GM19324 (cell line): ENCODE measurements at regions not wholly inside any gene's neighbourhood (a gene's known extent, or its start where the extent isn't known, plus 50 kb on each side); places are given as distances from the start of the nearest gene placed in this dataset.
"Not testable (repeated sequence)": the region's sequence is repeated elsewhere in the genome, so short reads cannot be mapped to it uniquely, and the experiment has no call there.

Experiments
- ATAC-seq: cut with Tn5 transposase; IDR thresholded peaks from one replicate; pipeline ENCODE4 v1.9.1; 2021; ENCODE audit warnings: mild to moderate bottlenecking, moderate library complexity; ENCODE audit not compliant: unreplicated experiment, low FRiP score

- no peak for ATAC-seq
Measured at GRCh38 chr1:181170194-181170593, 81.7 kb downstream of the IER5 start.

- ATAC-seq, result no peak
Measured at GRCh38 chr1:181172082-181172481, 83.6 kb downstream of the IER5 start.

GRCh38 chr1:181173761-181174447 is 85.4 kb downstream of the IER5 start:
- no peak for ATAC-seq

GRCh38 chr1:181174861-181175260 is 86.4 kb downstream of the IER5 start:
- no peak for ATAC-seq

GRCh38 chr1:181175356-181175910 is 86.9 kb downstream of the IER5 start:
- ATAC-seq, result no peak

GRCh38 chr1:181175955-181176354 is 87.5 kb downstream of the IER5 start:
- ATAC-seq, result no peak

- ATAC-seq, result no peak
Measured at GRCh38 chr1:181178241-181178879, 89.9 kb downstream of the IER5 start.

- ATAC-seq, result no peak
Measured at GRCh38 chr1:181179279-181179986, 90.9 kb downstream of the IER5 start.

- no peak for ATAC-seq
Measured at GRCh38 chr1:181179987-181180365, 91.5 kb downstream of the IER5 start.

GRCh38 chr1:181180407-181181031 is 92.0 kb downstream of the IER5 start:
- ATAC-seq, result no peak

- no peak for ATAC-seq
Measured at GRCh38 chr1:181181792-181182585, 93.5 kb downstream of the IER5 start.

GRCh38 chr1:181184621-181185020 is 96.1 kb downstream of the IER5 start:
- no peak for ATAC-seq

GRCh38 chr1:181185461-181185860 is 97.0 kb downstream of the IER5 start:
- no peak for ATAC-seq

GRCh38 chr1:181186133-181186532 is 97.6 kb downstream of the IER5 start:
- not testable (repeated sequence) for ATAC-seq

- no peak for ATAC-seq
Measured at GRCh38 chr1:181187337-181188126, 99.0 kb downstream of the IER5 start.

GRCh38 chr1:181189245-181189644 is 100.7 kb downstream of the IER5 start:
- no peak for ATAC-seq

GRCh38 chr1:181189691-181190363 is 101.3 kb downstream of the IER5 start:
- ATAC-seq, result no peak

- no peak for ATAC-seq
Measured at GRCh38 chr1:181190364-181191035, 102.0 kb downstream of the IER5 start.
